HG02610 (cell line): ENCODE measurements at regions not wholly inside any gene's neighbourhood (a gene's known extent, or its start where the extent isn't known, plus 50 kb on each side); places are given as distances from the start of the nearest gene placed in this dataset.

Experiments used
- ATAC-seq: cut with Tn5 transposase; IDR thresholded peaks from one replicate; pipeline ENCODE4 v1.9.1; 2021; ENCODE audit warnings: mild to moderate bottlenecking, moderate library complexity; ENCODE audit not compliant: unreplicated experiment

- ATAC-seq = no peak
These were observed 167.3 kb upstream of the ALKAL2 start for GRCh38 chr2:455015-455705.

- no peak for ATAC-seq
These were observed 165.2 kb upstream of the ALKAL2 start for GRCh38 chr2:453132-453531.

DNA sequence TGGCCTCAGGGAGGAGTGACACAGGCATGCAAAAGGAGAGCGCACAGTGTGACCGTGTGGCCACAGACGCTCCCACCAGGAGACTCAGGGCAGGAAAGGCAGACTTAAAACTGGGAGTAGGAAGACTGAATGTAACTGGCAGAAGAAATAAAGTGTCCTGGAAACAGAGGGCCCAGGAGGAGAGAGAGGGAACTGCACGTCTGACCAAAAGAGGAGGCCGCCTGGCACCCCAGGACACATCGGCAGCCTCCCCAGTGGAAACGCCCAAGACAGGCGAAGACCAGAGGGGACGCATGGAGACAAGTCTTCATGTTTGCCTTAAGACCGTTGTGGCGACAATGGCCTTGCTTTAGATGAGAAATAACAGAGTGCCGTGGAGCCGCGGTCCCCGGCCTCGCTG is 163.6 kb upstream of the ALKAL2 start:
- no peak for ATAC-seq

DNA sequence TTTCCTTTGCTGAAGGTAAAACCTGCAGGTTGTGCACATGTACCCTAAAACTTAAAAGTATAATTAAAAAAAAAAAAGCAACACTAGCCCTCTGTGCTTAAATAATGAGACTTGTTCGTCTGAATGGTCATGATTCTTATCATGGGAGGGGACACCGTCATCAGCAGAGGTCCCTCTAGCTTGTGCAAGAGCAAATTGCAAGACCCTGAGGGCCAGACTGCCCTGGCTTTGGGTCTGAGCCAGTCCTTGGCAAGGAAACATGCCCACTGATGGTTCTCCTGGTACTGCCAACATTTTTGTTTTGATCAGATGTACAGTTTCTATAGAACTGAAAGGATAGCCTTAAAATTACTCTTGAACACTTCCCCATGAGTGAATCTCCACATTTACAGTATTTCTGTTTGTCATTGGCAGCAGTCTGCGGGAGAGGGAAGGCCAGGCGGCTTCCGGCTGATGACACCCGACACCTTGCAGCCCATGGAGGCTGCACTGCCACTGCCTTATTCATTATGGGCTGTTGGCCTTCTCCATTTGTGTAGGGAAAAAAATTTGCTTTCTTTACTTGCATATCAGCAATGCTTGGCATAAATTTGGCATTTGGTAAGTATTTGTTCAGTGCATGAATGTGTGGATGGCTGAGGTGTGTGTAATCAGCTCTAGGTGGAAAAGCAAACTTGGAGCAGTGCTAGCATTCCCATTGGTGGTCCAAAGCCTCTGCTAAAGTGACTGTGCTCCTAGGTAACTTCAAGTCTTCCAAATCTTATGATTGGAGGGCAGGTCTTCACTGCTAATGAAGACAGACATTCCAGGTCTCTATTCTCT is 161.6 kb upstream of the ALKAL2 start:
- no peak for ATAC-seq

DNA sequence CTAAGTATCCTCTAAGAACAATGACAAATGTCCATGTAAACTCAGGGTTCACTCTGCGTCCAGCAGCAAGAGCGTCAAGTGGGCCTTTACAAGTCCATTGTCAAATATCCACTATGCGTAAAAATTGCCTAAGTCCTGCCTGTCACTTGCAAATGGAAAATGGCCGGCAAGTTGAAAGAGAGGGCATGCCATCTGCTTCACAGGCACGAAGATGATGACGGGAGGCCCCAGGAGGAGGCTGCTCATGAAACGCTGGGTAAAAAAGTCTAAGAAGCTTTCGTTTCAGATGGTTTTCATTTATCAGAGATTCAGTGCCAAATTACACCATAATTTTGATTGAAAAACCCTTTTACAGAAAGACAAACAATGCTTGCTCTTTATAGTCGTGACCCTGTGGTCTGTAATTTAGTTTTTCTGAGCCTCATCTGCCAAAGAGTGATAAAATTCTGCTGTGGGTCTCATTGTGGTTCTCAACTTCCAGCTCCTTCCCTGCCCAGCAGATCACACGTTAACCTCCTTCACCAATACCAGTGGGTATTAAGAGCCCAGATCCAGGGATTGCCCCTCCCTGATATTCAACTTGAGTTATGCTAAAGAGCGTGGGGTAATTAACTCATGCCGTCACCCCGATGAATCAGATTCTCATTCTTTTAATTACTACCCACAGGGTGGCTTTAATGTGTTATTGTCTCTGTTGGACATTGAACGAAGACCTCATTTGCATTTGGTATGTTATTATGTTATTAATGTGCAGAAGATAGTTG is 160.2 kb upstream of the ALKAL2 start:
- no peak for ATAC-seq

- no peak for ATAC-seq
These were observed 159.2 kb upstream of the ALKAL2 start for GRCh38 chr2:446963-447530.

DNA sequence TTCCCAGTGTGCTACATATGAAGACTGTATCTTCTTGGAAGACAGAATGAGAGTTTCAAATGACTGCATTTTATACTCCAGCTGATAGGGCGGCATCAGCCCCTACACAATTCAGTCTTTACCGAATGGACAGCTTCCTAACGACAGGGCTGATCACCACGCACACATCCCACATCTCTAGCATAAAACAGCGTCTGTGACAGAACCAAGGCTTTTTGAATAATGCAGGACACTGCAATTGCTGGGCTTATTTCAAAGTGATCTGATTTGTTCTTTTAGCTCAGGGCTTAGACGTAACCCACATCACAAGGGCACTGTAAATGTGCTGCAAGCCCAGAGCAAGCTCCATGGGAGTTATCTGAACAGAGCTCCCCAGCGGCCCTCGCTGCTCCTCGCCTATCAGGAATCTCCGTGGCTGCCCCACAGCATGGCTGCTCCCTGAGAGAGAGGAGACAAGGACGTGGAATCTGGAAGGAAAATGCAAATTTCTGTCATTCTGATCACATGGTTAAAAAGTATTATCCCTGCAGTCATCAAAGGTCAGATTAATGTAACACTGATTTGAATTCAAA is 158.5 kb upstream of the ALKAL2 start:
- ATAC-seq = no peak

DNA sequence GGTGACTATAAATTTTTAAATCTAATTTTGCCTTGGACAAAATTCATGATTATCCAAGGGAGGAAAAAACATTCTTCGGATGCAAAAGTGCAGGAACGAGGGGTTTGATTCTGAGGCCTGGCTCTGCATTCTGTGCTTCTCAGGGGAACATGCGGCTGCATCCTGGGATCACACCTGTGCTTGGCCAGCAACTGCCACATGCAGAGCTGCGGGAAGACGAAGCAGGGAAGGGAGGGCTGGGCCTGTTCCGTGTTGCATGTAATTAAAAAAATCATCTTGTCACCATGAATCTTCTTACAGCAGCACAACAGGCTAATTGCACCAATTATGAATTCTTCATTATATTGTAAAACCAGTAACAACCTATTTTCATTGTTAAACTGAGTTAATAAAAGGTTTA is 158.0 kb upstream of the ALKAL2 start:
- no peak for ATAC-seq

- no peak for ATAC-seq
These were observed 157.3 kb upstream of the ALKAL2 start for GRCh38 chr2:444937-445884.

- ATAC-seq = no peak
These were observed 155.8 kb upstream of the ALKAL2 start for GRCh38 chr2:443741-444140.

GRCh38 chr2:443216-443615 is 155.3 kb upstream of the ALKAL2 start:
- no peak for ATAC-seq

- no peak for ATAC-seq
These were observed 153.5 kb upstream of the ALKAL2 start for GRCh38 chr2:441258-442022.

GRCh38 chr2:440403-440740 is 152.5 kb upstream of the ALKAL2 start:
- ATAC-seq = no peak

DNA sequence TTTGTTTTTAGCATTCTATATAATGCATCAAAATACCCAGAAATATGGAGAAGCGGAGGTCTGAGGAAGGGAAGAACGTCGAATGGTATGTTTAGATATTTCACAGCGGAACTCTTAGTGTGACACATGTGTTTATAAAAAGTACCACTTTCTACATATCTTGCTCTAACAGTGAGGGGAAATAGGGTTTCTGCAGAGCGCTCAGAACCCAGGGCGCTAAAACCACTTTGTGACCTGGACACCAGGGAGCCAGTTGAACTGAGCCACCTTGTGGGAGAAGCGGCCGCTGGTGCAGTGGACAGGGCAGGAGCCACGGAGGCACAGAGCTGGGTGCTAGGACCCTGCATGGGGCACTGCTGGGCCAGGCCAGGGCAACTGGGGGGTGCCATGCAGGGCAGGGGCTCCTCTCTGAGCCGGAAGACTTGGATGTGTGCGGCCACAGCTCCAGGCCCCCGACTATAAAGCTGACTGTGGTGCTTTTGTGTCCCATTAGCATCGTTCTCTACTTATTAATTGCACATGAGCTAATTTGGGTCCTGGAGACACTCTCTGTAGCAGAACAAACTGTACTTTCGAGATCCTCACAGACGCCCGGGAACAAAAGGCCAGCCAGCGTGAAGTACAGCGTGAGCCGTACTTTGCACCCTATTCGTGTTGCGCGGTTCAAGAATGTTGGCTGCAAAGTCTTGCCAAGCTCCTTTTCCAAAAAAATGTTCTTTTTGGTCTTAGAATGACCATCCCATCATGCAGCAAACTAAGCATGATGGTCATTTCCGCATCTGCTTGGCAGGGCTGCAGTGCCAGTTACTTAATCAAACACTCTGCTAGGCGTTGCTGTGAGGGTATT is 151.9 kb upstream of the ALKAL2 start:
- ATAC-seq = no peak

DNA sequence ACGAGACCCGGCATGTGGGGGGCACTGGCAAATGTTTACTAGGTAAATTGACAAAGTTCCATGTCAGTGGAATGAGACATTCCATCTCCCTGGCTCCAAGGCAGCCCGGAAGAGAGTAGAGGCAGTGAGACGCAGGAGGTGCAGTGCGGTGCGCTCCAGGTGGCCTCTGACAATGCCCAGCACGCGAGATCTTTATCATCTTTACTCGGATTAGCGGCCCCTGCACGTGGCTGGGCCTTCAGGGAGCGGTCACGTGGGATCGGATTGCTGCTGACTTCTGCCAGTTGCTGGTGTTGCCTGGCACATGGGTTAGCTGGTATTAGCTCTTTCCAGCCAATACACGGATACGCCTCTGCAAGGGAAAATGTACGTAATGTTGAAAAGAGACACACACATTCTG is 151.2 kb upstream of the ALKAL2 start:
- no peak for ATAC-seq

- peak; percentile 92 for ATAC-seq
These were observed 150.0 kb upstream of the ALKAL2 start for GRCh38 chr2:437756-438393.

DNA sequence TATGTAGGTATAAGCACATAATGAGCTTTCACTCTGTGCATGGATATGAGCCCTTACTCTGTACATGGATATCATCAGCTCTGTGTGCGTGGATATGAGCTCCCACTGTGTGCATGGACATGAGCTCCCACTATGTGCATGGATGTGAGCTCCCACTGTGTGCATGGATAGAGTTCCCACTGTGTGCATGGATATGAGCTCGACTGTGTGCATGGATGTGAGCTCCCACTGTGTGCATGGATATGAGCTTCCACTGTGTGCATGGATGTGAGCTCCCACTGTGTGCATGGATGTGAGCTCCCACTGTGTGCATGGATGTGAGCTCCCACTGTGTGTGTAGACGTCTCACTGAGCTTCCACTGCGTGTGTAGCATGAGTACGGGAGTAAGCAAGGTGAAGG is 149.3 kb upstream of the ALKAL2 start:
- no peak for ATAC-seq

DNA sequence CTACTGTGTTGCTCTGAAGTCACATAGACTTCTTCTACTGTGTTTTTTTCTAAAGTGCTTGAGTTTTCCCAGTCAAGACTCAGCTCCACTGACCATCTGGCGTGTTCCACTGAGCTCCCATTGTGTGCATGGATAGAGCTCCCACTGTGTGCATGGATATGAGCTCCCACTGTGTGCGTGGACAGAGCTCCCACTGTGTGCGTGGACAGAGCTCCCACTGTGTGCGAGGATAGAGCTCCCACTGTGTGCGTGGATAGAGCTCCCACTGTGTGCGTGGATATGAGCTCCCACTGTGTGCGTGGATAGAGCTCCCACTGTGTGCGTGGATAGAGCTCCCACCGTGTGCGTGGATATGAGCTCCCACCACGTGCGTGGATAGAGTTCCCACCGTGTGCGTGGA is 148.3 kb upstream of the ALKAL2 start:
- ATAC-seq = no peak
